Endothelial cell of umbilical vein (primary cell): ENCODE measurements at regions not wholly inside any gene's neighbourhood (a gene's known extent, or its start where the extent isn't known, plus 50 kb on each side); places are given as distances from the start of the nearest gene placed in this dataset.

ENCODE experiments used
- TF ChIP-seq, protein P1 (sequence below): IDR thresholded peaks from 2 replicates; pipeline ENCODE4 v1.6.1; 2011; ENCODE audit not compliant: insufficient read depth, insufficient read length
- TF ChIP-seq, protein P2 (sequence below), 2 donors: IDR thresholded peaks; 1 replicate in 1 of 2; 2 replicates in 1 of 2; pipeline ENCODE4 v1.5.1; 2011; ENCODE audit warnings: low read length in 2 of 2, mild to moderate bottlenecking in 2 of 2, moderate library complexity in 2 of 2, control low read depth in 1 of 2, inconsistent platforms in 1 of 2, low read depth in 1 of 2; ENCODE audit not compliant: insufficient read depth in 1 of 2; ENCODE audit errors: extremely low read depth in 1 of 2

- TF ChIP-seq, protein P1, sequence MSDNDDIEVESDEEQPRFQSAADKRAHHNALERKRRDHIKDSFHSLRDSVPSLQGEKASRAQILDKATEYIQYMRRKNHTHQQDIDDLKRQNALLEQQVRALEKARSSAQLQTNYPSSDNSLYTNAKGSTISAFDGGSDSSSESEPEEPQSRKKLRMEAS = no peak
- TF ChIP-seq, protein P2, sequence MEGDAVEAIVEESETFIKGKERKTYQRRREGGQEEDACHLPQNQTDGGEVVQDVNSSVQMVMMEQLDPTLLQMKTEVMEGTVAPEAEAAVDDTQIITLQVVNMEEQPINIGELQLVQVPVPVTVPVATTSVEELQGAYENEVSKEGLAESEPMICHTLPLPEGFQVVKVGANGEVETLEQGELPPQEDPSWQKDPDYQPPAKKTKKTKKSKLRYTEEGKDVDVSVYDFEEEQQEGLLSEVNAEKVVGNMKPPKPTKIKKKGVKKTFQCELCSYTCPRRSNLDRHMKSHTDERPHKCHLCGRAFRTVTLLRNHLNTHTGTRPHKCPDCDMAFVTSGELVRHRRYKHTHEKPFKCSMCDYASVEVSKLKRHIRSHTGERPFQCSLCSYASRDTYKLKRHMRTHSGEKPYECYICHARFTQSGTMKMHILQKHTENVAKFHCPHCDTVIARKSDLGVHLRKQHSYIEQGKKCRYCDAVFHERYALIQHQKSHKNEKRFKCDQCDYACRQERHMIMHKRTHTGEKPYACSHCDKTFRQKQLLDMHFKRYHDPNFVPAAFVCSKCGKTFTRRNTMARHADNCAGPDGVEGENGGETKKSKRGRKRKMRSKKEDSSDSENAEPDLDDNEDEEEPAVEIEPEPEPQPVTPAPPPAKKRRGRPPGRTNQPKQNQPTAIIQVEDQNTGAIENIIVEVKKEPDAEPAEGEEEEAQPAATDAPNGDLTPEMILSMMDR (IDR thresholded peaks at IDR 0.05; ENCODE audit: extremely low read depth in 1 of 2, insufficient read depth in 1 of 2, low read depth in 1 of 2, low read length in 2 of 2) = no peak
These were observed 297.4 kb downstream of the ZWINT start for GRCh38 chr10:56063642-56064041.
